Activated CD4-positive, alpha-beta T cell treated with anti-CD3 and anti-CD28 coated beads, Interleukin-2, amount 10 ng/mL, durations not matched to agents 7 days and 5 days (primary cell): ENCODE measurements at regions not wholly inside any gene's neighbourhood (a gene's known extent, or its start where the extent isn't known, plus 50 kb on each side); places are given as distances from the start of the nearest gene placed in this dataset.
"Not testable (repeated sequence)": the region's sequence is repeated elsewhere in the genome, so short reads cannot be mapped to it uniquely, and the experiment has no call there.

ENCODE experiments used
- CTCF ChIA-PET: fragments of 350-600 bp; sonication (Branson Sonifier 250); formaldehyde crosslinking; loops from one replicate; lab custom pipeline; 2021; ENCODE audit warnings: antibody characterized with exemption; lab: Charles Lee
- POLR2A ChIA-PET: fragments of 350-600 bp; sonication (Branson Sonifier 250); formaldehyde crosslinking; loops from one replicate; lab custom pipeline; 2021; ENCODE audit warnings: antibody characterized with exemption; lab: Charles Lee
- DNase-seq: peaks from one replicate; pipeline ENCODE4 v3.0.0-alpha.2; 2020
- H3K27ac Mint-ChIP-seq: one replicate; pipeline ENCODE4 v1.8.0; 2021; ENCODE audit warnings: mild to moderate bottlenecking, moderate library complexity, mixed read lengths
- H3K27me3 Mint-ChIP-seq: one replicate; pipeline ENCODE4 v1.8.0; 2021; ENCODE audit warnings: mixed read lengths
- H3K36me3 Mint-ChIP-seq: one replicate; pipeline ENCODE4 v1.8.0; 2021; ENCODE audit warnings: low read depth, mixed read lengths
- H3K4me1 Mint-ChIP-seq: one replicate; pipeline ENCODE4 v1.8.0; 2021; ENCODE audit warnings: mixed read lengths
- H3K4me3 Mint-ChIP-seq: one replicate; pipeline ENCODE4 v1.8.0; 2021; ENCODE audit warnings: mild to moderate bottlenecking, moderate library complexity, mixed read lengths
- H3K9me3 Mint-ChIP-seq: one replicate; pipeline ENCODE4 v1.8.0; 2021; ENCODE audit warnings: mixed read lengths

DNA sequence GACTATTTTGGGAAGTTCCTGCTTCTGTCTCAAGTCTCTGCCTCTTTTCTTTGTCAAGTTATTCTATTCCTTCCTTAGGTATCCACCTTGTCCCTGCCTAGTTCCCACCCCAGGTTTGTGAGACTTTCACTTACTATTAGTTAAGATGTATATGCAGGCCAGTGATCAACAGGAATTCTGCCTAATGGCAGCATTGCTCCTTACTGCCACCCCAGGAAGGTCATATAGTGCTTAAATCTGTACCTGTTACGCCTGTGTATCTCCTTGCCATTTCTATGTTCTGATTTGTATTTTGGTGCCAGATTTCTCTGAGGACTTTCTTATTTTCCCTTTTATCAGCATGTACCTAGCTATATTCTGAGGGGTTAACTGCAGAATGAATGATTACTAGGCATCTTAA, 746.0 kb upstream of the TMEFF2 start:
- no peaks in the 10 kb centered on the region for H3K27me3 Mint-ChIP-seq
- H3K4me1 Mint-ChIP-seq: no peaks in the 10 kb centered on the region
- H3K4me3 Mint-ChIP-seq: no peak overlapping the region
- no peak for DNase-seq
- ChIA-PET POLR2A (no interaction called here), CTCF (no interaction called here)
- H3K27ac Mint-ChIP-seq: no peak overlapping the region
- no peaks in the 10 kb centered on the region for H3K36me3 Mint-ChIP-seq
- no peaks in the 10 kb centered on the region for H3K9me3 Mint-ChIP-seq

DNA sequence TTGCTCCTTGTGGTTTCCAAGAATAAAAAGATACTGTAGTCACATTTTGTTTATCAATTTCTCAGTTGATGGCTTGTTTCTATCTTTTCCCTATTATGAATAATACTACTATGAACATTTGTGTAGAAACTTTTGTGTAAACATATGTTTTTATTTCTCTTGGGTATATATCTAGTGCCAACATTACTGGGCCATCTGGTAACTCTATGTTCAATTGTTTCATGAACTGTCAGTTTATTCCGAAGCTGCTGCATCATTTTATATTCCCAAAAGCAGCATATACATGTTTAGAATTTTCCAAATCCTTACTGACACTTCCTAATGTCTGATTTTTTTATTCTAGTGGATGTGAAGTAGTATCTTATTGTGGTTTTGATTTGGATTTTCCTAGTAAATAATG, 737.6 kb upstream of the TMEFF2 start:
- POLR2A ChIA-PET: no interaction called here
- DNase-seq: no peak
- Mint-ChIP-seq H3K4me1 (no peaks in the 10 kb centered on the region), H3K27me3 (no peaks in the 10 kb centered on the region), H3K9me3 (peaks cover 4% of the 10 kb centered on the region), H3K27ac (no peak overlapping the region), H3K36me3 (no peaks in the 10 kb centered on the region), H3K4me3 (no peak overlapping the region)
- CTCF ChIA-PET: no interaction called here

DNA sequence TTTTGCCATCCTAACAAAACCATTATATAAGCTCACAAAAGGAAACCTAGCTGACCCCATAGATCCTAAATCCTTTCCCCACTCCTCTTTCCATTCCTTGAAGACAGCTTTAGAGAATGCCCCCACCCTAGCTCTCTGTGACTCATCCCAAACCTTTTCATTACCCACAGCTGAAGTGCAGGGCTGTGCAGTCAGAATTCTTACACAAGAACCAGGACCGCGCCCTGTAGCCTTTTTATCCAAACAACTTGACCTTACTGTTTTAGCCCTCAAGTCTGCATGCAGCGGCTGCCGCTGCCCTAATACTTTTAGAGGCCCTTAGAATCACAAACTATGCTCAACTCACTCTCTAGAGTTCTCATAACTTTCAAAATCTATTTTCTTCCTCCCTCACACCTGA, 726.9 kb upstream of the TMEFF2 start:
- POLR2A ChIA-PET, H3K4me1 Mint-ChIP-seq, H3K4me3 Mint-ChIP-seq, H3K9me3 Mint-ChIP-seq, H3K27me3 Mint-ChIP-seq, H3K27ac Mint-ChIP-seq, CTCF ChIA-PET, H3K36me3 Mint-ChIP-seq, DNase-seq: not testable (repeated sequence)

DNA sequence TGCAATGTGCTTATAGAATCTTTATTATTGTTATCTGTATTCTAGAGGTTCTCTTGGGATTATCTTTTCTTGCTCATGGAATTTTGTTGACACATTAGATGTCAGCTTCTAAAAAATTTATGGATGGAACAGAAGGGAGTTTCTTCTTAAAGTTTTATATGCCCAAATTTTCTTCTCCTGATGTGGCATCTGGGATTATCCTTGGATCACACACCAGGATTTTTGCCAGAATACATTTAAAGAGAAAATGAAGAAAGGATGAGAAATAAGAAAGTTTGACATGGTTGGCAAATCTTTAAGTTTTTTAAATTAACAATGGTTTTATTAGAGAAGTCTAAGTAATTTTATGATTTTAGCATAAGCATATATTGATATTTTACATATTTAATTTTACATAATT, 706.7 kb upstream of the TMEFF2 start:
- no peaks in the 10 kb centered on the region for H3K9me3 Mint-ChIP-seq
- no peak overlapping the region for H3K27ac Mint-ChIP-seq
- no peaks in the 10 kb centered on the region for H3K27me3 Mint-ChIP-seq
- H3K36me3 Mint-ChIP-seq: no peaks in the 10 kb centered on the region
- no peaks in the 10 kb centered on the region for H3K4me1 Mint-ChIP-seq
- CTCF ChIA-PET: no interaction called here
- POLR2A ChIA-PET: no interaction called here
- H3K4me3 Mint-ChIP-seq: no peak overlapping the region
- no peak for DNase-seq

DNA sequence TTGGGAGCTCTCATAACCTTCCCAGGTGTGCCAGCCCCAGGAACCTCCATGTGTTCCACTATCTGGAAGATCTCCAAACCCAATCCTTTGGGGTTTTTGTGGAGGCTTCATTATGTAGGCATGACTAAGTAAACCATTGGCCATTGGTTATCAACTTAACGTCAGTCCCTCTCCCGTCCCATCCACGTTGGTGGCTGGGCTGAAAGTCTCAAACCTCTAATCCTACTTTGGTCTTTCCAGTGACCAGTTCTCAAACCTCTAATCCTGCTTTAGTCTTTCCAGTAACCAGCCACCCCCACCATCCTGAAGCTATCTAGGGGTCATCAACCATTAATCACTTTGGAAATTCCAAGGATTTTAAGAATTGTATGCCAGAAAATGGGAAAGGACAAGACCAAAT, 704.7 kb upstream of the TMEFF2 start:
- no peaks in the 10 kb centered on the region for H3K4me1 Mint-ChIP-seq
- CTCF ChIA-PET: no interaction called here
- H3K9me3 Mint-ChIP-seq: no peaks in the 10 kb centered on the region
- POLR2A ChIA-PET: no interaction called here
- no peaks in the 10 kb centered on the region for H3K36me3 Mint-ChIP-seq
- H3K27ac Mint-ChIP-seq: no peak overlapping the region
- DNase-seq: no peak
- no peaks in the 10 kb centered on the region for H3K27me3 Mint-ChIP-seq
- no peak overlapping the region for H3K4me3 Mint-ChIP-seq

DNA sequence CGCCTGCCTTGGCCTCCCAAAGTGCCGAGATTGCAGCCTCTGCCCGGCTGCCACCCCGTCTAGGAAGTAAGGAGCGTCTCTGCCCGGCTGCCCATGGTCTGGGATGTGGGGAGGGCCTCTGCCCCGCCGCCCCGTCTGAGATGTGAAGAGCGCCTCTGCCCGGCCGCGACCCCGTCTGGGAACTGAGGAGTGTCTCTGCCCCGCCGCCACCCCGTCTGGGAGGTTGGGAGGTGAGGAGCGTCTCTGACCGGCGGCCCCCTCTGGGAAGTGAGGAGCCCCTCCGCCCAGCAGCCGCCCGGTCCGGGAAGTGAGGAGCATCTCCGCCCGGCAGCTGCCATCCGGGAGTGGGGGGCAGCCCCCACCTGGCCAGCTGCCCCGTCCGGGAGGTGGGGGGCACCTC, 699.2 kb upstream of the TMEFF2 start:
- H3K27me3 Mint-ChIP-seq, H3K4me3 Mint-ChIP-seq, H3K4me1 Mint-ChIP-seq, H3K36me3 Mint-ChIP-seq, H3K9me3 Mint-ChIP-seq, DNase-seq, H3K27ac Mint-ChIP-seq, CTCF ChIA-PET, POLR2A ChIA-PET: not testable (repeated sequence)

DNA sequence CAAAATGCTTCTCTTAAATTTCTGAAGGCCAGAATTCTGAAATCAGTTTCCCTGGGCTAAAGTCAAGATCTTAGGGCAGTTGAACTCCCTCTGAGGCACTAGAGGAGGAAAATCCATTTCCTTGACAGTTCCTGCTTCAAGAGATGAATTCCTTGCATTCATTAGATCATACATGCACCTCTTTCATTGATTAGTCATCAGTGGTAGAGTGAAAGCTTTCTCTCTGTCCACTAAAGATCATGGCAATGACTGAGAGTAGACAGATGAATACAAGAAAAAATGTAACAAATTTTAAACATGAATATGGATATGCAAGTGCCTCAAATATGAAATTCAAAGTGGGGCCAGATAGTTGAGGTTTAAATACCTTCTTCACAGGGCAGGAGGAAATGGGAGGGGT, 693.4 kb upstream of the TMEFF2 start:
- H3K36me3 Mint-ChIP-seq: no peaks in the 10 kb centered on the region
- no peak overlapping the region for H3K27ac Mint-ChIP-seq
- ChIA-PET CTCF (no interaction called here), POLR2A (no interaction called here)
- no peaks in the 10 kb centered on the region for H3K9me3 Mint-ChIP-seq
- H3K27me3 Mint-ChIP-seq: no peaks in the 10 kb centered on the region
- H3K4me3 Mint-ChIP-seq: no peak overlapping the region
- H3K4me1 Mint-ChIP-seq: no peaks in the 10 kb centered on the region
- DNase-seq: no peak

DNA sequence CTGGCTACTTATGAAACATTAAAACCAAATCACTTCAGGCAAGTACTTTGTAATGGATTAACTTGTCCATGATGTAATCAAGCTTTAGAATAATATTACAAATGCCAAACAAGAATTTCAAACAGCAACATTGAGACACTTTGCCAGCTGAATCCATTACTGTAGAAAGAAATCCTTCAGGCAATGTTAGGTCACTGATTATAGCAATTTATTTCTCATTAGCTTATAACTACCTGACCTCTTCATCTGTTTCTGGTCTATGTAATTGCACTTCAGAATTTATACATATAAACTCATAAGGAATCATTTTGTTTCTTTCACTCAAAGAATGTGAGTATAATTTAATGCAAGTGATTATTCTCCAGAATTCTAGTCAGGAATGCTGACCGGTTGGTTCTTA, 692.6 kb upstream of the TMEFF2 start:
- no peak for DNase-seq
- CTCF ChIA-PET: no interaction called here
- no peak overlapping the region for H3K27ac Mint-ChIP-seq
- H3K27me3 Mint-ChIP-seq: no peaks in the 10 kb centered on the region
- no peaks in the 10 kb centered on the region for H3K4me1 Mint-ChIP-seq
- no peaks in the 10 kb centered on the region for H3K9me3 Mint-ChIP-seq
- no peaks in the 10 kb centered on the region for H3K36me3 Mint-ChIP-seq
- H3K4me3 Mint-ChIP-seq: no peak overlapping the region
- POLR2A ChIA-PET: no interaction called here

DNA sequence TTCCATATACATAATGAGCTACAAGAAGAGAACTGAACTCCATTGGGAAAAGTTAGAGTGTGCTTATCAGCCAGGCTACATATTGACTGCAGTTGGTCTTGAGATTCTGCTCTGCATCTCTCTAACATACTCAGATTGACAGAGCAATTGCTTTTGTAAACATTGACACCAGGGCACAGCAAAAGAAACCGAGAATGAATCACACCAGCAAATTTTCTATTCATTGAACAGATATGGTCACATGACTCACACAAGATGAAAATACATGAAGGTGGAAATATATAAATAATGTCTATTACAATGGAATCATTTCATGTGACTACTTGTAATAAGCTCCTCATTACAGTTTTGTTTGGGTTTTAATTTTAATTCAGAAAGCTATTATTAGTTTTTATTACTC, 691.9 kb upstream of the TMEFF2 start:
- Mint-ChIP-seq H3K36me3 (no peaks in the 10 kb centered on the region), H3K27ac (no peak overlapping the region), H3K9me3 (no peaks in the 10 kb centered on the region), H3K4me3 (no peak overlapping the region), H3K4me1 (no peaks in the 10 kb centered on the region), H3K27me3 (no peaks in the 10 kb centered on the region)
- ChIA-PET CTCF (no interaction called here), POLR2A (no interaction called here)
- no peak for DNase-seq

DNA sequence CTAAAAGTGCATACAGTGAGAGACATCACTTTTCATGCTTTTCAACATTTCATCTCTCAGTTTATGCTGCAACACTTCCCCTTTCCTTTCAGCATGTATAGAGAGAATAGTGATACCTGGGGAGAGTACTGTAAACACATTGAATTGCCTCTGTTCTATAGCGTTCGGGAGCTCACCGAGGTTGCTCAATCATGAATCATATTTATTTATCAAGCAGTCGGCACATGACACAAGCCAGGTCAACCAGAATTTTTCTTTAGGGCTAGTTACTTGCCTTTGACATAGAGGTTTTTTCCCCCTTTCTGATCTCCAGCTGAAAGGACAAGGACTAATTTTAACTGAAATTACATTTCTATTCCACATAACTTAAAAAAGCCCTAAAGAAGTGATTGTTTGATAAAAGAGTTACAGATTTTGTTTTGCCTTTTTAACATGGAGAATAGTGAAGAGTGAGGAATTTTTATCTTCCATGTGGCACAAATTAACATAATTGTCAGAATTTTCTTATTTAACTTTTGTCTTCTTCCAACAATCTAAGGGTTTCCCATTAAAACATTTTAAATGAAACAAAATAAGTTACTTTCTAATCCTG, 690.9 kb upstream of the TMEFF2 start:
- no peaks in the 10 kb centered on the region for H3K27me3 Mint-ChIP-seq
- ChIA-PET POLR2A (no interaction called here), CTCF (no interaction called here)
- H3K9me3 Mint-ChIP-seq: no peaks in the 10 kb centered on the region
- no peaks in the 10 kb centered on the region for H3K4me1 Mint-ChIP-seq
- no peak for DNase-seq
- no peaks in the 10 kb centered on the region for H3K36me3 Mint-ChIP-seq
- no peak overlapping the region for H3K27ac Mint-ChIP-seq
- H3K4me3 Mint-ChIP-seq: no peak overlapping the region

DNA sequence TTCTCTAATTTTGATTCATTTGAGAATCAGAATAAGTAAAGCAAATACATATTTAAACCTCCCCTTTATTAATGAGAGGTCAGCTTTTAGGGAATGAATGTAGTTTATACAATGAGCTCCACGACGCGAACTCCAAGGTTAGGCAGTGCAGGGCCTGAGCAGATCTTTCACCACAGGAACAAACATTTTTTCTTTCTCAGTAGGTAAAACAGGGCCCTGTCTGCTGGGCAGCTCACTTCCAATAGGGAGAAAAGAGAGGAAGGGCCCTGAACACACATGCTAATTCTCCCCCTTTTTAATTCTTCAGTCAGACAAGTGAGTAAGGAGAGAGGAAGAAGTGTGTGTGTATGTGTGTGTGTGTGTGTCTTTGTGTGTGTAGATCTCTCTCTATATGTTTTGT, 682.4 kb upstream of the TMEFF2 start:
- Mint-ChIP-seq H3K4me1 (no peaks in the 10 kb centered on the region), H3K4me3 (no peak overlapping the region), H3K27ac (no peak overlapping the region), H3K27me3 (no peaks in the 10 kb centered on the region), H3K9me3 (no peaks in the 10 kb centered on the region), H3K36me3 (no peaks in the 10 kb centered on the region)
- ChIA-PET CTCF (no interaction called here), POLR2A (no interaction called here)
- no peak for DNase-seq

DNA sequence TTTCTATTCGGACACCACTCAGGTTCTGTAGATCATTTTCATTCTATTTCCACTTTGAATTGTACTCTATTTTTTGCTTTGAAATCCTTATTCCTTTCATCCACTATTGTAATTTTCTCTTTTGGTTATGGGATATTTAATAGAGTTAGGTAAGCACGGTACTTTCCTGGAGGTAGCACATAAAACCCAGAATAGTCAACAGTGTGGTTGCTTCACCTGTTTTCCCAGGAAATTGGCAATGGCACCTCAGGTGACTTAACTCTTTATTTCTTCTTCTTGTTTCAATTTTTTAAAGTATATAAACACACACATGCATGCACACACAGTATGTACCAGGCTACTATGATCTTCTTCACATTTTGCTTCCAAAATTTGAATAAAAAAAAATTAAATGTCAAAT, 682.0 kb upstream of the TMEFF2 start:
- Mint-ChIP-seq H3K4me1 (no peaks in the 10 kb centered on the region), H3K36me3 (no peaks in the 10 kb centered on the region), H3K9me3 (no peaks in the 10 kb centered on the region), H3K4me3 (no peak overlapping the region), H3K27ac (no peak overlapping the region), H3K27me3 (no peaks in the 10 kb centered on the region)
- DNase-seq: no peak
- POLR2A ChIA-PET: no interaction called here
- CTCF ChIA-PET: no interaction called here

DNA sequence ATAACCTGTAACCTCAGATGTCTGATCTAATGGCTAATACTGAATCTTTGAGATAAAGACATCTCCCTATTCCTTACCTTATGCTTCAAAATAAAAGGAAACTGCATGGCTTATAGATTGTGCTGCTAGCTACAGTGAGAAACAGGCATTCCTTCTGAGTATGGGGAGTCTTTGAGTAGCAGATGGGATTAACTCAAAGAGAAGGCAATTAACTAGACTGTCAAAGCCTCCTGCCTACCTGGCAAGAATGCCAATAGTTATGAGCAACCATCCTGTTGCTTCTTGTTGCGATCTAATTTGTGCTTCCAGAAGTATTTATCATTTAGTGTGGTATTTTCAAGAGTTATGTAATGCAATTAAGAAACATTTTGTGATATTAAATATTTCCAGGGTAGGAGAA, 660.0 kb upstream of the TMEFF2 start:
- Mint-ChIP-seq H3K9me3 (no peaks in the 10 kb centered on the region), H3K36me3 (no peaks in the 10 kb centered on the region), H3K4me3 (no peak overlapping the region), H3K4me1 (no peaks in the 10 kb centered on the region), H3K27ac (no peak overlapping the region), H3K27me3 (no peaks in the 10 kb centered on the region)
- ChIA-PET POLR2A (no interaction called here), CTCF (no interaction called here)
- DNase-seq: no peak

DNA sequence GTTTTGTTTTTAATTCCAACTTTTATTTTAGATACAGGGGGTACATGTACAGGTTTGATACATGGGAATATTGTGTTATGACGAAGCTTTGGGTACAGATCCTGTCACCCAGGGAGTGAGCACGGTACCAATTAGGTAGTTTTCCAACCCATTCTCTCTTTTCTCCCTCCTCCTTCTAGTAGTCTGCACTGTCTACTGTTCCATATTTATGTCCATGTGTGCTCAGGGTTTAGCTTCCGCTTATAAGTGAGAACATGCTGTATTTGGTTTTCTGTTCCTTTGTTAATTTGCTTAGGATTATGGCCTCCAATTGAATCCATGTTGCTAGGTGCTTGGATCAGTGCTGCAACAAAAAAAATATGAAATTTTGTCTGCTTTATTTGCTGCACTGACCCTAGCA, 659.3 kb upstream of the TMEFF2 start:
- H3K4me1 Mint-ChIP-seq: no peaks in the 10 kb centered on the region
- POLR2A ChIA-PET: no interaction called here
- H3K36me3 Mint-ChIP-seq: no peaks in the 10 kb centered on the region
- H3K4me3 Mint-ChIP-seq: no peak overlapping the region
- H3K9me3 Mint-ChIP-seq: no peaks in the 10 kb centered on the region
- H3K27ac Mint-ChIP-seq: no peak overlapping the region
- DNase-seq: no peak
- no peaks in the 10 kb centered on the region for H3K27me3 Mint-ChIP-seq
- CTCF ChIA-PET: no interaction called here
